DMS153 treated with DMSO at 0.1 percent for 48 hours (cell line): ENCODE measurements at regions not wholly inside any gene's neighbourhood (a gene's known extent, or its start where the extent isn't known, plus 50 kb on each side); places are given as distances from the start of the nearest gene placed in this dataset.
"Not testable (repeated sequence)": the region's sequence is repeated elsewhere in the genome, so short reads cannot be mapped to it uniquely, and the experiment has no call there.

Source experiments
- DNase-seq: peaks from one replicate; lab custom pipeline; 2025; ENCODE audit not compliant: unreplicated experiment; lab: John Stamatoyannopoulos, UW

- DNase-seq, result no peak
Observed at GRCh38 chr4:60817609-60818008, 382.5 kb upstream of the ADGRL3 start.

GRCh38 chr4:60822986-60823385 is 377.1 kb upstream of the ADGRL3 start:
- DNase-seq, result no peak

DNA sequence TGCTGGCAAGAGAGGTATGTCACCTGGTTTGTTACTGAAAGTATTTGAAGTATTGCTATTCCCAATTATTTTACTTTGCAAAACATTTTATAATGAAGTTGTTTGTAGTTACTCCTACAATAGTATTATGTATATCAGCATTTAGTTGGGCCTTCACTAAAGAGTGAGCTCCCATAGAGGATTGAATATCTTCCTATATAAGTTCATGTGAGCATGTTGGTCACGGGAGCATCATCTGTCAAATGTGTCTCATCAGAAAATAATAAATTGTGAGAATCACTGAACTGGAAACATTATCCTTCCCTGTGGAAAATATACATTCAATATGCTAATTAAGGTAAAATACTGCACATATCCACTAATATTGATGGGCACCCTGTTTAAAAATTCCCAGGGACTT is 360.1 kb upstream of the ADGRL3 start:
- DNase-seq, result no peak

- no peak for DNase-seq
Observed at GRCh38 chr4:60846678-60847077, 353.4 kb upstream of the ADGRL3 start.

- no peak for DNase-seq
Observed at GRCh38 chr4:60847614-60848013, 352.5 kb upstream of the ADGRL3 start.

- DNase-seq, result no peak
Observed at GRCh38 chr4:60857130-60857753, 342.9 kb upstream of the ADGRL3 start.

- DNase-seq, result no peak
Observed at GRCh38 chr4:60863442-60863841, 336.7 kb upstream of the ADGRL3 start.

DNA sequence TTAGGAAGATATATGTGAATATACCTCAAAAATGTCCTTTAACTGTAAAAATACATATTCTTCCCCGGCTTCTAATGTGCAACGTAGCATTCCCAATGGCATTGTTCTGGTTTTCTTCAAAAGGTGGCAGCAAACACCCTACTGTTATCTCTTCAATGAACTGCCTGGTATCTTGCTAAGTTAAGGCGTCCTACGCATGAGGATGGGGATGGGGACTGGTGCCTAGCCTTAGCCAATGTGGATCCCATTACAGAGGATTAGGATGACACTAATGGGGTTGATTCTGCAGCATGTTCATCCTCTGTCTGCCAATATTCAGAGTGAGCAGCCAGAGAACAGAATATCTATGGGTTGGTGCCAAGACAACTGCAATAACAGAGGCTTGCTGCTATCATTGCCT is 334.9 kb upstream of the ADGRL3 start:
- no peak for DNase-seq

DNA sequence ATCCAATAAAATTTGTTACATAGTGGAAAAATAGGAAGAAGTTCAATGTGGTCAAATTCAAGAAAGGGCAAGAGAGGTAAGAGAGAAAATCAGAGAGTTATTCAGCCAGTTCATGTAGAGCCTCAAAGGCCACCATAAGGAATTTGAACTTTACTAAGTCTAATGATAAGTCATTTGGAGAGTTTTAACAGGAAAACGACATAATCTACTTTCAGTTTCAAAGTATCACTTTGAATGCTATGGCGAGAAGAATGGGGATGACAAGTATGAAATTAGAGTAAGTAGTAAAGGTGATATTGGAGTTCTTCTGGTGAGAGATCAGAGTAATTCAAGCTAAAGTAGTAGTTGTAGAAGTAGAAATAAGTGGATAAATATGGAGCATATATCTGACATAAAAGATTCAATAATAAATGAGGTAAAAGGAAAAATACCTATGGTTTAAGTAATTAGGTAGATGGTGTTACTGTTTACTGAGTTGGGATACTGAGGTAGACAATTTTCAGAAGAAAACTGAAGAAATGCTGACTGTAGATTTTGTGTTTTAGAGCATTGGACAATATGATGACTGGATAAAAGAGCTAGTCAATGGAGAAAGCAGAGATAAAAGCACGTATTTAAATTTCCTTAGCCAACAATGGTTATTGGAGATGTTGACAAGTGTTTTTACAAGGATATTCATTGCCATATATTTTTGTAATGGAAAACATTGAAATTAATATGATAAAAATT is 331.7 kb upstream of the ADGRL3 start:
- DNase-seq, result no peak

DNA sequence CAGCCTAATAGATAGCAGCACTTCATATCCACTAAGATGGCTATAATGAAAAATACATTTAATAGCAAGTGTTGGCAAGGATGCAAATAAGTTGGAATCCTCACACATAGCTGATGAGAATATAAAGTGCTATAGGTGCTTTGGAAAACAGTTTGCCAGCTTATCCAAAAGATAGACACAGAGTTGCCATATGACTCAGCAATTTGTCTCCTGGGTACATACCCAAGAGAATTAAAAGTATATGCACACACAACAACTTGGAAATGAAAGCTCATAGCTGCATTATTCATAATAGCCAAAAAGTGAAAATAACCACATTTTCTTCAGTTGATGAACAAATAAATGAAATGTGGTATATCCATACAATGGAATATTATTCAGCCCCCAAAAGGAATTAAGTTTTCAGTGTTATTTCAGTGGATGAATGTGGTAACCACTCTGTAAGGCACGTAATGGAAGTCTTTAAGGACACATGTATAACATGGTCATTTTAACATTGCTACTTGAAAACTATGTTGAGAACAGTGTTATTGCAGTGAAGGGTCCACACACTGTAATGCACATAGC is 320.9 kb upstream of the ADGRL3 start:
- no peak for DNase-seq

DNA sequence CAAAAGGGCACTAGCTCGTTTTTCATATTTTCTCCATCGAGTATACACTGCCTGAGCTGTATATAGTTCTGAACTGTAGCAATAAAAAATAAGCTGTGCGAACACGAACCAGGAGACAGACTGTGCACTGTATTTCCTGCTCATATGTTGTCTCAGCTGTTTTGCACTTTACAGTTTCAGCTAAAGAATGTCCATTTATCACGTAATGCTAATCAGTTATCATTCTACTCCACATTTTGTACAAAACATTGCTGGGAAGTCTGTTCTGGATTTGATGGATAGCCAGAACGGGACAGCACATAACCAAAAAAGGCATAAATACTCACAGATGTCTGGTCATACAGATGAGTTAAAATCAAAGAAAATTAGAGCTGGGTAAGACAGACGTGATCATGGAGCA is 315.5 kb upstream of the ADGRL3 start:
- DNase-seq, result no peak

GRCh38 chr4:60885011-60885410 is 315.1 kb upstream of the ADGRL3 start:
- no peak for DNase-seq

DNA sequence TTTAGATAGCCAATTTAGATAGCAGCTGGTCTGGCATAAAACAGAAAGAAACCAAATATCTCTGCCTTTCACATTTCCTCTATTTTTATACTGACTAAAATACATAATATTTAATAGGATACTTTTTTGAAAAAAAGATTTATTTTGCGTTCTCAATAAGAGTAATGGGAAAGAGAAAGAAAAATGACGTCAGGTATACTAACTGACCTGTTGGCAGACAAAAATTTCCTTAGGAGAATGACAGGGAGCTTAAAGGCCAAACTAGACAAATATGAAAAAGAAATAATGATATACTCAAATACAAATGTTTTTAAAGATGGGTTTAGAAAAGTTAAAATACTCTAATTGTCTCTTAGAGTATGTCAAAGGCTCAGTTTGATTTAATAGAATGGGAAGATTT is 309.4 kb upstream of the ADGRL3 start:
- DNase-seq, result no peak

GRCh38 chr4:60891947-60892346 is 308.2 kb upstream of the ADGRL3 start:
- no peak for DNase-seq

GRCh38 chr4:60897415-60897814 is 302.7 kb upstream of the ADGRL3 start:
- DNase-seq, result no peak

DNA sequence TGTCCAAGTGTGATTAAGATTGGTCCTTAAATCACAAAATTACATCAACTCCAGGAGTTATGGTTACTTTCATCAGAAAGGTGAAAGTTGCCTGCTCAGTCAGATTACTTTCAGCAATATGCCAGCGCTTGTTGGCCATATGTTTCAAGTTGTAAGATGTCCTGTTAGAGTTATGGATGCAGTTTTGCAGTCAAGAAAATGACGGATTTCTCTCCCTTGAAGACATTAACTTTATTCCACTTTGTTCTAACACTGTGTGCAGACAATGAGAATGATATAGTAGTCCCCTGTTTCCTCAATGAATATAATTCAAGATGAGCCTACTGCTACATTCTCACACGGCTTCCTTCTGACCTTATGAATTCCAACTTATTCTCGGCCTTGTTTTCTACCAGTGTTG is 295.0 kb upstream of the ADGRL3 start:
- DNase-seq, result no peak

GRCh38 chr4:60911127-60911526 is 289.0 kb upstream of the ADGRL3 start:
- no peak for DNase-seq

DNA sequence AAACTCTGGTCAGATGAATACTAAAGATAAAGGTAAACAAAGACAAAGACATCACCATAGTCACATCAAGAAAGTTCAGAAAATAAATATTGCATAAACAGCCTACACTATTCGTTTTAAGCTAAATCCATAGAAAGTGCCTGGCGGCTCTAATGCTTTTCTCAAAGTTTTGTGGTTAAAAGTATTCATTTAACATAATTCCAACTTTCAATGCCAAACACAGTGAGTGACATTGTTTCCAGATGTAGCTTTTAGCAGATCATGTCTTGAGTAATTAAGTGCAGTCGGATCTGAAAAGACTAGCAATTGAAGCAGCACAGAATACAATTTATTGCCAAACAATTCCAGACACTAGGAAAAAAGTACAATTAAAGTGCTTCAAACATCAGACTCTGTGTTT is 287.1 kb upstream of the ADGRL3 start:
- DNase-seq, result no peak

- DNase-seq, result no peak
Observed at GRCh38 chr4:60913671-60914070, 286.5 kb upstream of the ADGRL3 start.

- DNase-seq, result not testable (repeated sequence)
Observed at GRCh38 chr4:60921735-60922134, 278.4 kb upstream of the ADGRL3 start.

DNA sequence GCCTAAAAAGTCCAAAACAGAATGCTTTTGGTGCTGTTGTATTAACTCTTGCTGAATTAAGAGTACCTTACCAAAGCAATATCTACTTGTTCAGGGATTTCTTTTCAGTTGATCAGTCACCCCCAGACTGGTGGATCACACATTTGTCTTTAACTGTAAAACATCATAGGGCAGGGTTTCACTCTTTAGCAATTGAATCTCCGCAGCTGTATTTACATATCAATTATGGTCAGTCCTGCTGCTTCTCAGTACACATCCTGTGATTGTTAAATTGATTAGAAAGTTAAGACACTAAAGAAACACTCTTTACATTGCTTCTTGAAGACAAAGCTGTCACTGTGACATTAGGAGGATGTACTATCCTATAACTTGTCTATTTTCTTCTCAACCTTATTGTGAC is 277.1 kb upstream of the ADGRL3 start:
- DNase-seq, result no peak

- no peak for DNase-seq
Observed at GRCh38 chr4:60926624-60927023, 273.5 kb upstream of the ADGRL3 start.

DNA sequence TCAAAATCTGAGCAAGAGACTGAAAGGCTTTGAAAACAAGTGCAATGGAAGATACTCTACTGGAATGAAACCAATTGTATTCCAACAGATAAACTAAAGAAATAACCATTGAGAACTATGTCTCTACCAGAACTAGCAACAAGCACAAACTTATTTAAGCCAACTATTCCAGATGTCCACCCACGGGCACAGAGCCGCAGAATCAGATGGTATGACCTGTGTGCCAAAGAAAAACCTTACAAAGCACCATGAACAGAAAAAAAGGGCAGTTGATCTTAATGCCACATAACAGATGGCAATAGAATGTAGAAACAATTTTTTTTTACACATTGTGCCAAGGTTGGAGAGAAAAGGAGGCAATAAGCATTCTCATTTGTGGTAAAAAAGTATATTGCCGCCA is 269.3 kb upstream of the ADGRL3 start:
- DNase-seq, result no peak
